ENCODE measurements at regions not wholly inside any gene's neighbourhood (a gene's known extent, or its start where the extent isn't known, plus 50 kb on each side); places are given as distances from the start of the nearest gene placed in this dataset.

DNA sequence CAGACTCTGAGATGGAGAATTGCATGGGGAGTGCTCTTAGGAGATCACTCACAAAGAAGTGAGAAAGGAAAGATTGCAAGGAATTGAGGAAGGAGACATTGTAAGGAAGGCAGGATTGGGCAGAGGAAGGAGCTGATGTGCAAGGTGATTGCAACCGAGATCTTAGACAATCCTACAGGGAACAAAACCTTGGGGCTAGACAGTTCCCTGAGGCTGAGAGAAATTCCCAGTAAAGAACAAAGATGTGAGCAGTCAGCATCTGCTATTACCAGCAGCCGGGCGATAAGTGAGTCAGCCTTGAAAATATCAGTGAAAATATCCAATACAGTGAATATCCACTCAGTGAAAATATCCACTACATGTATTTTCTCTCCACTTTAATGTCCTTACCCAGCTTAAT lies 143.6 kb upstream of the TBC1D5 start:
- intact Hi-C loops (cut with DNase I; ENCODE audit: low total_unique reads), result no loop called here
- H3K4me3 ChIP-seq, result no peak overlapping the region
- TF ChIP-seq, protein P1, sequence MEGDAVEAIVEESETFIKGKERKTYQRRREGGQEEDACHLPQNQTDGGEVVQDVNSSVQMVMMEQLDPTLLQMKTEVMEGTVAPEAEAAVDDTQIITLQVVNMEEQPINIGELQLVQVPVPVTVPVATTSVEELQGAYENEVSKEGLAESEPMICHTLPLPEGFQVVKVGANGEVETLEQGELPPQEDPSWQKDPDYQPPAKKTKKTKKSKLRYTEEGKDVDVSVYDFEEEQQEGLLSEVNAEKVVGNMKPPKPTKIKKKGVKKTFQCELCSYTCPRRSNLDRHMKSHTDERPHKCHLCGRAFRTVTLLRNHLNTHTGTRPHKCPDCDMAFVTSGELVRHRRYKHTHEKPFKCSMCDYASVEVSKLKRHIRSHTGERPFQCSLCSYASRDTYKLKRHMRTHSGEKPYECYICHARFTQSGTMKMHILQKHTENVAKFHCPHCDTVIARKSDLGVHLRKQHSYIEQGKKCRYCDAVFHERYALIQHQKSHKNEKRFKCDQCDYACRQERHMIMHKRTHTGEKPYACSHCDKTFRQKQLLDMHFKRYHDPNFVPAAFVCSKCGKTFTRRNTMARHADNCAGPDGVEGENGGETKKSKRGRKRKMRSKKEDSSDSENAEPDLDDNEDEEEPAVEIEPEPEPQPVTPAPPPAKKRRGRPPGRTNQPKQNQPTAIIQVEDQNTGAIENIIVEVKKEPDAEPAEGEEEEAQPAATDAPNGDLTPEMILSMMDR (IDR thresholded peaks at IDR 0.05 in 8 of 11, conservative IDR thresholded peaks at IDR 0.05 in 3 of 11), result no peak
- TF ChIP-seq POLR2A (IDR thresholded peaks at IDR 0.05) (no peak), POLR2AphosphoS5 (IDR thresholded peaks at IDR 0.05) (no peak)

GRCh38 chr3:17882981-17883380 lies 140.6 kb upstream of the TBC1D5 start:
- Histone ChIP-seq H3K4me3 (no peak overlapping the region), H3K36me3 (no peaks in the 10 kb centered on the region), H3K27ac (no peak overlapping the region), H3K9me3 (no peaks in the 10 kb centered on the region), H3K4me1 (no peaks in the 10 kb centered on the region), H3K27me3 (replicated peaks in 1 of 7) (no peaks in the 10 kb centered on the region)
- WGBS, 5 donors, result 77 to 89% (median 83%) methylated on average over 2 of the region's 2 CpGs
- intact Hi-C loops (cut with DNase I; ENCODE audit: low total_unique reads), result no loop called here
- TF ChIP-seq, protein P1 (IDR thresholded peaks at IDR 0.05 in 8 of 11, conservative IDR thresholded peaks at IDR 0.05 in 3 of 11), result no peak
- no peak for TF ChIP-seq POLR2A (IDR thresholded peaks at IDR 0.05)
- TF ChIP-seq POLR2AphosphoS5 (IDR thresholded peaks at IDR 0.05), result no peak
- DNase-seq, result no peak

More for the DNA sequence above, 143.6 kb upstream of the TBC1D5 start:
- Histone ChIP-seq H3K27ac (no peak overlapping the region), H3K4me1 (no peaks in the 10 kb centered on the region), H3K9me3 (no peaks in the 10 kb centered on the region), H3K36me3 (no peaks in the 10 kb centered on the region), H3K27me3 (replicated peaks in 1 of 7) (no peaks in the 10 kb centered on the region)
- no peak for DNase-seq
- 83 to 93% (median 88%) methylated on average over 3 of the region's 3 CpGs for WGBS, 5 donors

- Histone ChIP-seq H3K36me3 (no peaks in the 10 kb centered on the region), H3K9me3 (no peaks in the 10 kb centered on the region), H3K27ac (no peak overlapping the region), H3K4me1 (no peaks in the 10 kb centered on the region), H3K4me3 (no peak overlapping the region), H3K27me3 (replicated peaks in 1 of 7) (no peaks in the 10 kb centered on the region)
- DNase-seq, result no peak
- intact Hi-C loops (cut with DNase I; ENCODE audit: low total_unique reads), result no loop called here
- TF ChIP-seq POLR2AphosphoS5 (IDR thresholded peaks at IDR 0.05) (no peak), POLR2A (IDR thresholded peaks at IDR 0.05) (no peak)
- TF ChIP-seq, protein P1 (IDR thresholded peaks at IDR 0.05 in 8 of 11, conservative IDR thresholded peaks at IDR 0.05 in 3 of 11), result no peak
- WGBS, 5 donors, result 90 to 94% (median 91%) methylated on average over 5 of the region's 5 CpGs
Measured at GRCh38 chr3:17877299-17877698, 134.9 kb upstream of the TBC1D5 start.

DNA sequence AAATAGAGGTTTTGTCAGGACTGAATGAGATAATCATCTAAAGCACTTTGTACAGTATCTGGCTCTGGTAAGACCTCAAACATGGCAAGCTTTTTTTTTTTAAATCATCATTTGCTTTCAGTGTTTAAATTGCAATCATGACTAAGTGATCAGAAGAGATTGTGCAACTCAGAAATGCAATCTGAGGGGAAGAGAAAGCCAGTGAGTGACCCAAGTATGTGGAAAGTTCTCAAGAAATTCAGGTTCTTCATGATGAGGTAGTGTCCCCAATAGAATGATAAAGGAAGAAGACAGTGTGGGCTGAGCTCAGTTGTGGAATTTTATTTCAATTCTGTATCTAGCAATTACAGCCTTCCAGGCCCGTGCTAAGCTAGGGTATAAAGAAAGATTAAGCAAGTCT lies 132.2 kb upstream of the TBC1D5 start:
- Histone ChIP-seq H3K4me3 (no peak overlapping the region), H3K27ac (no peak overlapping the region), H3K36me3 (no peaks in the 10 kb centered on the region), H3K27me3 (replicated peaks in 1 of 7) (no peaks in the 10 kb centered on the region), H3K4me1 (no peaks in the 10 kb centered on the region), H3K9me3 (no peaks in the 10 kb centered on the region)
- intact Hi-C loops (cut with DNase I; ENCODE audit: low total_unique reads), result no loop called here
- TF ChIP-seq, protein P1 (IDR thresholded peaks at IDR 0.05 in 8 of 11, conservative IDR thresholded peaks at IDR 0.05 in 3 of 11), result no peak
- TF ChIP-seq POLR2A (IDR thresholded peaks at IDR 0.05) (no peak), POLR2AphosphoS5 (IDR thresholded peaks at IDR 0.05) (no peak)
- no peak for DNase-seq
- WGBS, 5 donors, result 54 to 79% (median 70%) methylated on average over 1 of the region's 1 CpG
